ENCODE measurements at regions not wholly inside any gene's neighbourhood (a gene's known extent, or its start where the extent isn't known, plus 50 kb on each side); places are given as distances from the start of the nearest gene placed in this dataset.

- Histone ChIP-seq H3K9me3 (ENCODE audit: control insufficient read depth in 1 of 2, low read length in 2 of 2) (no peaks in the 10 kb centered on the region), H3K36me3 (ENCODE audit: control insufficient read depth in 1 of 2, insufficient read depth in 2 of 2, low read length in 2 of 2) (no peaks in the 10 kb centered on the region), H3K4me1 (ENCODE audit: control insufficient read depth in 1 of 2, insufficient read depth in 2 of 2, low read length in 2 of 2) (no peaks in the 10 kb centered on the region), H3K4me3 (ENCODE audit: low read depth in 1 of 2, low read length in 2 of 2) (no peak overlapping the region), H3K27ac (ENCODE audit: low read length) (no peak overlapping the region), H3K27me3 (ENCODE audit: low read depth, low read length) (no peaks in the 10 kb centered on the region)
These were observed 881.2 kb upstream of the EPHA7 start for GRCh38 chr6:94300424-94301144.

GRCh38 chr6:94289131-94289530 is 869.8 kb upstream of the EPHA7 start:
- Histone ChIP-seq H3K36me3 (ENCODE audit: control insufficient read depth in 1 of 2, insufficient read depth in 2 of 2, low read length in 2 of 2) (no peaks in the 10 kb centered on the region), H3K4me3 (ENCODE audit: low read depth in 1 of 2, low read length in 2 of 2) (no peak overlapping the region), H3K27me3 (ENCODE audit: low read depth, low read length) (no peaks in the 10 kb centered on the region), H3K9me3 (ENCODE audit: control insufficient read depth in 1 of 2, low read length in 2 of 2) (no peaks in the 10 kb centered on the region), H3K27ac (ENCODE audit: low read length) (no peak overlapping the region), H3K4me1 (ENCODE audit: control insufficient read depth in 1 of 2, insufficient read depth in 2 of 2, low read length in 2 of 2) (no peaks in the 10 kb centered on the region)

- H3K36me3 ChIP-seq (ENCODE audit: control insufficient read depth in 1 of 2, insufficient read depth in 2 of 2, low read length in 2 of 2), result no peaks in the 10 kb centered on the region
- H3K9me3 ChIP-seq (ENCODE audit: control insufficient read depth in 1 of 2, low read length in 2 of 2), result no peaks in the 10 kb centered on the region
- no peak overlapping the region for H3K4me3 ChIP-seq (ENCODE audit: low read depth in 1 of 2, low read length in 2 of 2)
- no peaks in the 10 kb centered on the region for H3K4me1 ChIP-seq (ENCODE audit: control insufficient read depth in 1 of 2, insufficient read depth in 2 of 2, low read length in 2 of 2)
- no peaks in the 10 kb centered on the region for H3K27me3 ChIP-seq (ENCODE audit: low read depth, low read length)
- no peak overlapping the region for H3K27ac ChIP-seq (ENCODE audit: low read length)
These were observed 858.8 kb upstream of the EPHA7 start for GRCh38 chr6:94278146-94278545.

- Histone ChIP-seq H3K9me3 (ENCODE audit: control insufficient read depth in 1 of 2, low read length in 2 of 2) (no peaks in the 10 kb centered on the region), H3K4me3 (ENCODE audit: low read depth in 1 of 2, low read length in 2 of 2) (no peak overlapping the region), H3K27ac (ENCODE audit: low read length) (no peak overlapping the region), H3K4me1 (ENCODE audit: control insufficient read depth in 1 of 2, insufficient read depth in 2 of 2, low read length in 2 of 2) (no peaks in the 10 kb centered on the region), H3K27me3 (ENCODE audit: low read depth, low read length) (no peaks in the 10 kb centered on the region), H3K36me3 (ENCODE audit: control insufficient read depth in 1 of 2, insufficient read depth in 2 of 2, low read length in 2 of 2) (no peaks in the 10 kb centered on the region)
These were observed 853.0 kb upstream of the EPHA7 start for GRCh38 chr6:94272327-94272726.

- Histone ChIP-seq H3K4me3 (ENCODE audit: low read depth in 1 of 2, low read length in 2 of 2) (no peak overlapping the region), H3K4me1 (ENCODE audit: control insufficient read depth in 1 of 2, insufficient read depth in 2 of 2, low read length in 2 of 2) (no peaks in the 10 kb centered on the region), H3K27me3 (ENCODE audit: low read depth, low read length) (no peaks in the 10 kb centered on the region), H3K9me3 (ENCODE audit: control insufficient read depth in 1 of 2, low read length in 2 of 2) (no peaks in the 10 kb centered on the region), H3K36me3 (ENCODE audit: control insufficient read depth in 1 of 2, insufficient read depth in 2 of 2, low read length in 2 of 2) (no peaks in the 10 kb centered on the region), H3K27ac (ENCODE audit: low read length) (no peak overlapping the region)
These were observed 851.0 kb upstream of the EPHA7 start for GRCh38 chr6:94270091-94270948.

- Histone ChIP-seq H3K4me1 (ENCODE audit: control insufficient read depth in 1 of 2, insufficient read depth in 2 of 2, low read length in 2 of 2) (no peaks in the 10 kb centered on the region), H3K4me3 (ENCODE audit: low read depth in 1 of 2, low read length in 2 of 2) (no peak overlapping the region), H3K9me3 (ENCODE audit: control insufficient read depth in 1 of 2, low read length in 2 of 2) (no peaks in the 10 kb centered on the region), H3K36me3 (ENCODE audit: control insufficient read depth in 1 of 2, insufficient read depth in 2 of 2, low read length in 2 of 2) (no peaks in the 10 kb centered on the region), H3K27me3 (ENCODE audit: low read depth, low read length) (no peaks in the 10 kb centered on the region), H3K27ac (ENCODE audit: low read length) (no peak overlapping the region)
These were observed 849.9 kb upstream of the EPHA7 start for GRCh38 chr6:94269256-94269655.

GRCh38 chr6:94260765-94261164 is 841.4 kb upstream of the EPHA7 start:
- H3K27ac ChIP-seq (ENCODE audit: low read length), result no peak overlapping the region
- no peaks in the 10 kb centered on the region for H3K36me3 ChIP-seq (ENCODE audit: control insufficient read depth in 1 of 2, insufficient read depth in 2 of 2, low read length in 2 of 2)
- no peaks in the 10 kb centered on the region for H3K4me1 ChIP-seq (ENCODE audit: control insufficient read depth in 1 of 2, insufficient read depth in 2 of 2, low read length in 2 of 2)
- H3K27me3 ChIP-seq (ENCODE audit: low read depth, low read length), result no peaks in the 10 kb centered on the region
- no peaks in the 10 kb centered on the region for H3K9me3 ChIP-seq (ENCODE audit: control insufficient read depth in 1 of 2, low read length in 2 of 2)
- no peak overlapping the region for H3K4me3 ChIP-seq (ENCODE audit: low read depth in 1 of 2, low read length in 2 of 2)

GRCh38 chr6:94254689-94255088 is 835.3 kb upstream of the EPHA7 start:
- Histone ChIP-seq H3K4me3 (ENCODE audit: low read depth in 1 of 2, low read length in 2 of 2) (no peak overlapping the region), H3K36me3 (ENCODE audit: control insufficient read depth in 1 of 2, insufficient read depth in 2 of 2, low read length in 2 of 2) (no peaks in the 10 kb centered on the region), H3K4me1 (ENCODE audit: control insufficient read depth in 1 of 2, insufficient read depth in 2 of 2, low read length in 2 of 2) (no peaks in the 10 kb centered on the region), H3K27me3 (ENCODE audit: low read depth, low read length) (no peaks in the 10 kb centered on the region), H3K27ac (ENCODE audit: low read length) (no peak overlapping the region), H3K9me3 (ENCODE audit: control insufficient read depth in 1 of 2, low read length in 2 of 2) (no peaks in the 10 kb centered on the region)

GRCh38 chr6:94251878-94252277 is 832.5 kb upstream of the EPHA7 start:
- Histone ChIP-seq H3K27me3 (ENCODE audit: low read depth, low read length) (no peaks in the 10 kb centered on the region), H3K9me3 (ENCODE audit: control insufficient read depth in 1 of 2, low read length in 2 of 2) (no peaks in the 10 kb centered on the region), H3K4me1 (ENCODE audit: control insufficient read depth in 1 of 2, insufficient read depth in 2 of 2, low read length in 2 of 2) (no peaks in the 10 kb centered on the region), H3K4me3 (ENCODE audit: low read depth in 1 of 2, low read length in 2 of 2) (no peak overlapping the region), H3K27ac (ENCODE audit: low read length) (no peak overlapping the region), H3K36me3 (ENCODE audit: control insufficient read depth in 1 of 2, insufficient read depth in 2 of 2, low read length in 2 of 2) (no peaks in the 10 kb centered on the region)

- H3K4me1 ChIP-seq (ENCODE audit: control insufficient read depth in 1 of 2, insufficient read depth in 2 of 2, low read length in 2 of 2), result no peaks in the 10 kb centered on the region
- no peaks in the 10 kb centered on the region for H3K27me3 ChIP-seq (ENCODE audit: low read depth, low read length)
- H3K9me3 ChIP-seq (ENCODE audit: control insufficient read depth in 1 of 2, low read length in 2 of 2), result no peaks in the 10 kb centered on the region
- H3K27ac ChIP-seq (ENCODE audit: low read length), result no peak overlapping the region
- no peaks in the 10 kb centered on the region for H3K36me3 ChIP-seq (ENCODE audit: control insufficient read depth in 1 of 2, insufficient read depth in 2 of 2, low read length in 2 of 2)
- no peak overlapping the region for H3K4me3 ChIP-seq (ENCODE audit: low read depth in 1 of 2, low read length in 2 of 2)
These were observed 826.0 kb upstream of the EPHA7 start for GRCh38 chr6:94245395-94245794.

GRCh38 chr6:94238868-94239267 is 819.5 kb upstream of the EPHA7 start:
- Histone ChIP-seq H3K9me3 (ENCODE audit: control insufficient read depth in 1 of 2, low read length in 2 of 2) (no peaks in the 10 kb centered on the region), H3K27ac (ENCODE audit: low read length) (no peak overlapping the region), H3K4me3 (ENCODE audit: low read depth in 1 of 2, low read length in 2 of 2) (no peak overlapping the region), H3K36me3 (ENCODE audit: control insufficient read depth in 1 of 2, insufficient read depth in 2 of 2, low read length in 2 of 2) (no peaks in the 10 kb centered on the region), H3K27me3 (ENCODE audit: low read depth, low read length) (no peaks in the 10 kb centered on the region), H3K4me1 (ENCODE audit: control insufficient read depth in 1 of 2, insufficient read depth in 2 of 2, low read length in 2 of 2) (no peaks in the 10 kb centered on the region)
